ENCODE measurements at regions not wholly inside any gene's neighbourhood (a gene's known extent, or its start where the extent isn't known, plus 50 kb on each side); places are given as distances from the start of the nearest gene placed in this dataset.

- Histone ChIP-seq H3K27me3 (ENCODE audit: control insufficient read depth, insufficient read depth, low read length) (no peaks in the 10 kb centered on the region), H3K36me3 (ENCODE audit: control insufficient read depth, insufficient read depth, low read length) (no peaks in the 10 kb centered on the region), H3K4me3 (ENCODE audit: low read depth, low read length) (no peak overlapping the region)
- TF ChIP-seq CTCF (IDR thresholded peaks at IDR 0.05; ENCODE audit: insufficient read depth, low read depth, low read length) = no peak
- no peak for DNase-seq (ENCODE audit: low read depth)
- POLR2A ChIA-PET = no interaction called here
- CTCF ChIA-PET = no interaction called here
These were observed 160.1 kb upstream of the SOX1 start for GRCh38 chr13:111906816-111907215.

- DNase-seq (ENCODE audit: low read depth) = no peak
- TF ChIP-seq CTCF (IDR thresholded peaks at IDR 0.05; ENCODE audit: insufficient read depth, low read depth, low read length) = no peak
- Histone ChIP-seq H3K36me3 (ENCODE audit: control insufficient read depth, insufficient read depth, low read length) (no peaks in the 10 kb centered on the region), H3K27me3 (ENCODE audit: control insufficient read depth, insufficient read depth, low read length) (no peaks in the 10 kb centered on the region), H3K4me3 (ENCODE audit: low read depth, low read length) (no peak overlapping the region)
- POLR2A ChIA-PET = no interaction called here
- CTCF ChIA-PET = no interaction called here
These were observed 159.5 kb upstream of the SOX1 start for GRCh38 chr13:111907341-111907880.

DNA sequence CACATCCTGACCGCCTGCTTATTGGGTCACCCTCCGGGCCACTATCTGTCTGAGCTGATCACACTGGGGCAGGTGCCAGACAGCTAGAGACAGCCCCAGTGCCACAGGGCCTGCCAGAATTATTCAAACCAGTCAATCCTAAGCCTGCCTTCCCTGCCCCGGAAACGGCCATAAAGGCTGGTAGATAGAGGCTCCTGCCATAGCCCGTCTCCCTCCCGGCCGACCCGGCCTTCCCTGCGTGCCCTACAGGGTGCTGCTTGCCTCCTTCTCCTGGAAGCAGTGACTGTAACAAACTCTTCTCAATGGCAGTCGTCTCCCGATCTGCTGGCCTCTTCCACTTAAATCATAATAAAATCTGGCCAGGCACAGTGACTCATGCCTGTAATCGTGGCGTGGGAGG lies 158.6 kb upstream of the SOX1 start:
- H3K36me3 ChIP-seq (ENCODE audit: control insufficient read depth, insufficient read depth, low read length) = no peaks in the 10 kb centered on the region
- no peak for DNase-seq (ENCODE audit: low read depth)
- no peaks in the 10 kb centered on the region for H3K27me3 ChIP-seq (ENCODE audit: control insufficient read depth, insufficient read depth, low read length)
- TF ChIP-seq CTCF (IDR thresholded peaks at IDR 0.05; ENCODE audit: insufficient read depth, low read depth, low read length) = no peak
- ChIA-PET POLR2A (no interaction called here), CTCF (no interaction called here)
- H3K4me3 ChIP-seq (ENCODE audit: low read depth, low read length) = no peak overlapping the region

GRCh38 chr13:111908981-111909380 lies 158.0 kb upstream of the SOX1 start:
- no peak for DNase-seq (ENCODE audit: low read depth)
- H3K4me3 ChIP-seq (ENCODE audit: low read depth, low read length) = no peak overlapping the region
- no peaks in the 10 kb centered on the region for H3K27me3 ChIP-seq (ENCODE audit: control insufficient read depth, insufficient read depth, low read length)
- CTCF ChIA-PET = no interaction called here
- no peaks in the 10 kb centered on the region for H3K36me3 ChIP-seq (ENCODE audit: control insufficient read depth, insufficient read depth, low read length)
- POLR2A ChIA-PET = no interaction called here
- no peak for TF ChIP-seq CTCF (IDR thresholded peaks at IDR 0.05; ENCODE audit: insufficient read depth, low read depth, low read length)

DNA sequence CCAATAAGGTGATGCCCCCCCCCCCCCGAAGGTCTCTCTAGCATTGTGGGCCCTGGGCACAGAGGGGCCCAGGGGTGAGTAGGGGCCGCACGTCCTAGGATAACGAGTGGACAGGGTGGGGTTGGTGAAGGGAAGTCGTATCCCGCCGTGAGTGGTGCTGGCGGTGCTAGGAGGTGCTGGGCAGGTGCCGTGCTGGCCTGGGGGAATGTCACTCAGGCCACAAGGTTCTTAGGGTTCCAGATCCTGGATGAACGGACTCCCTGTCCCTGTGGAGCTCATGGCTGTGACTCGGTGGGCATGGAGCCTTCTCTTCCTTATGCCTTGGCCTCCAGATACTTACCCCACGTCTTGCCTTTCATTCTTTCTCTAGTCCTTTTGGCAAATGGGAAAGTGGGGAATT lies 157.4 kb upstream of the SOX1 start:
- H3K4me3 ChIP-seq (ENCODE audit: low read depth, low read length) = no peak overlapping the region
- DNase-seq (ENCODE audit: low read depth) = no peak
- no peaks in the 10 kb centered on the region for H3K27me3 ChIP-seq (ENCODE audit: control insufficient read depth, insufficient read depth, low read length)
- ChIA-PET CTCF (no interaction called here), POLR2A (no interaction called here)
- no peaks in the 10 kb centered on the region for H3K36me3 ChIP-seq (ENCODE audit: control insufficient read depth, insufficient read depth, low read length)
- TF ChIP-seq CTCF (IDR thresholded peaks at IDR 0.05; ENCODE audit: insufficient read depth, low read depth, low read length) = no peak

Data from BJ (cell line).